Stimulated activated naive B cell treated with anti-CD40 and anti-IgM and Interleukin-4, amounts not matched to agents 10 μg/mL and 1 μg/mL and 100 μg/mL, for 72 hours (primary cell): ENCODE measurements at regions not wholly inside any gene's neighbourhood (a gene's known extent, or its start where the extent isn't known, plus 50 kb on each side); places are given as distances from the start of the nearest gene placed in this dataset.

Experiments used
- ATAC-seq, 2 donors: fragments of 150-1000 bp; cut with Tn5 transposase; replicated peaks; 2 replicates each; pipeline ENCODE4 v1.10.0; 2021; ENCODE audit warnings: moderate library complexity in 1 of 2
- DNase-seq: peaks from one replicate; pipeline ENCODE4 v3.0.0; 2021
- H3K27ac Mint-ChIP-seq: one replicate; pipeline ENCODE4 v1.8.0; 2022; ENCODE audit warnings: mild to moderate bottlenecking, mixed read lengths
- H3K27me3 Mint-ChIP-seq, 2 donors: one replicate each; pipeline ENCODE4 v1.8.0; 2022; ENCODE audit warnings: mixed read lengths in 2 of 2
- H3K36me3 Mint-ChIP-seq, 2 donors: one replicate each; pipeline ENCODE4 v1.8.0; 2022; ENCODE audit warnings: mixed read lengths in 2 of 2, mild to moderate bottlenecking in 1 of 2
- H3K4me1 Mint-ChIP-seq, 2 donors: one replicate each; pipeline ENCODE4 v1.8.0; 2022; ENCODE audit warnings: mixed read lengths in 2 of 2, mild to moderate bottlenecking in 1 of 2
- H3K4me3 Mint-ChIP-seq, 2 donors: one replicate each; pipeline ENCODE4 v1.8.0; 2022; ENCODE audit warnings: mild to moderate bottlenecking in 2 of 2, mixed read lengths in 2 of 2, moderate library complexity in 1 of 2
- H3K9me3 Mint-ChIP-seq, 2 donors: one replicate each; pipeline ENCODE4 v1.8.0; 2022; ENCODE audit warnings: mixed read lengths in 2 of 2, mild to moderate bottlenecking in 1 of 2

DNA sequence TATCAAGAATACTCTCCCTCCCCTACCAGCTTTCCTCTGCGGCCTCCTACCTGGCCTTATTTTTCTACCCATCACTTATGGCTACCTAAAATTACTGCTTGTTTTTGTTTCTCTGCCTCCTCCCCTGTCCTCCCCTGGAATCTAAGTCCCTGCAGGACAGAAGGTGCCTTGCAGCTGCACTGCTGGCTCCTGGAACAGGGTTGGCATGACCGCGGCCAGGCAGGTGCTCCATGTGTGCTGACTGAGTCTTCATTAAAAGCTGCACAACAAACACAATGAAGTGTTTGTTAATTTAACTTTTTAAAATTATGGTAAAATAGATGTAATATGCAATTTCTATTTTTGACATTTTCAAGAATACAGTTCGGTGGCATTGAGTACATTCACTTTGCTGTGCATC, 171.9 kb upstream of the FHL2 start:
- Mint-ChIP-seq H3K4me3 (no peak overlapping the region), H3K27me3 (peaks cover 26 to 27% of the 10 kb centered on the region in 2 donors), H3K9me3 (no peaks in the 10 kb centered on the region), H3K36me3 (no peaks in the 10 kb centered on the region), H3K4me1 (peaks cover 8 to 15% of the 10 kb centered on the region in 2 donors), H3K27ac (no peak overlapping the region)
- ATAC-seq: no peak
- DNase-seq: no peak

GRCh38 chr2:105570326-105570725, 171.5 kb upstream of the FHL2 start:
- Mint-ChIP-seq H3K27ac (no peak overlapping the region), H3K9me3 (no peaks in the 10 kb centered on the region), H3K36me3 (no peaks in the 10 kb centered on the region), H3K4me3 (no peak overlapping the region), H3K27me3 (peaks cover 22 to 23% of the 10 kb centered on the region in 2 donors), H3K4me1 (peaks cover 8 to 13% of the 10 kb centered on the region in 2 donors)
- DNase-seq (no peak), ATAC-seq (no peak)

DNA sequence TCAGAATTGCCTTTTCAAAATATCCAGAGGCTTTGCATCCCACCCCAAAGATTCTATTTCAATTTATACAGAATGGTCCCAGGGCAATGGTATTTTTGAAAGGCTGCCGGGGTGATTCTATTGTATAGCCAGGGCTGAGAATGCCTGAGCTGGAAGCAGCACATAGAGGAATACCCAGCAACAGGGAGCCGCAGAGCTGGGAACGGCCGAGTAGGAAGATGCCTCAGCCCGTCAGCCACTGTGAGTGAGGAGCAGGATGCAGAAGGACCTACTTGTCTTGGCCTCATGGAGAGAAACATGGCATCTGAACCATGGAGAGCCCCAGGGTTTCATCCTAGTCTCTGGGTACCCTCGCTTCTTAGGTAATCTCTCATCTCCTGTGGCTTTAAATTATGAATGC, 170.8 kb upstream of the FHL2 start:
- Mint-ChIP-seq H3K4me1 (peaks cover 8 to 12% of the 10 kb centered on the region in 2 donors), H3K36me3 (no peaks in the 10 kb centered on the region), H3K4me3 (no peak overlapping the region), H3K9me3 (peaks cover 0 to 3% of the 10 kb centered on the region in 2 donors), H3K27ac (no peak overlapping the region), H3K27me3 (peaks cover 18 to 19% of the 10 kb centered on the region in 2 donors)
- no peak for ATAC-seq
- DNase-seq: no peak

- H3K27ac Mint-ChIP-seq: no peak overlapping the region
Observed at GRCh38 chr2:105567996-105568494, 169.2 kb upstream of the FHL2 start.

GRCh38 chr2:105563000-105563719, 164.3 kb upstream of the FHL2 start:
- no peaks in the 10 kb centered on the region for H3K36me3 Mint-ChIP-seq

More at GRCh38 chr2:105567996-105568494, 169.2 kb upstream of the FHL2 start:
- DNase-seq (no peak), ATAC-seq (no peak)
- Mint-ChIP-seq H3K9me3 (peaks cover 0 to 3% of the 10 kb centered on the region in 2 donors), H3K27me3 (peaks cover 16 to 19% of the 10 kb centered on the region in 2 donors), H3K4me1 (peaks cover 8 to 10% of the 10 kb centered on the region in 2 donors), H3K4me3 (no peak overlapping the region), H3K36me3 (no peaks in the 10 kb centered on the region)

DNA sequence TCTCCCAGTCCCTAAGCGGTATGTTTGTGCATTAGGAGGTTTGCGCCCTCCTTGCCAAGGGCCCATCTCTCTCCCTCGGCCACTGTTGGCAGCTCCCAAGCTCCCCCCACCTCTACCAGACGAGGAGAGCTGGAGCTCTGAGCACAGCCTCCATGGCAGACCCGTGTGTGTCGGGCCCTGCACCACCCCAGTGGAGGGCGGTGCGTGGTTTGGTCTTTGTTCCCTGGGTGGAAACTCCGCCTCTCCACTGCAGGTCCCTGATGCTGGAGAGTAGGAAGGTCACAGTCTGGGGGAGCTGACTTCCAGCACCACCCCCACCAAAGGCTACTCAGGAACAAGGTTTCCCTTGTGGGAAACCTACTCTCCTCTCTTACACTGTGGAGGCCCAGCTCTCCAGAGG, 162.6 kb upstream of the FHL2 start:
- Mint-ChIP-seq H3K36me3 (no peaks in the 10 kb centered on the region), H3K27ac (no peak overlapping the region), H3K9me3 (peaks cover 0 to 3% of the 10 kb centered on the region in 2 donors), H3K4me3 (no peak overlapping the region), H3K27me3 (peaks cover 29 to 37% of the 10 kb centered on the region in 2 donors), H3K4me1 (no peaks in the 10 kb centered on the region)
- no peak for DNase-seq
- ATAC-seq: no peak

More at GRCh38 chr2:105563000-105563719, 164.3 kb upstream of the FHL2 start:
- H3K9me3 Mint-ChIP-seq: peaks cover 0 to 3% of the 10 kb centered on the region in 2 donors
- no peaks in the 10 kb centered on the region for H3K4me1 Mint-ChIP-seq
- H3K4me3 Mint-ChIP-seq: no peak overlapping the region
- ATAC-seq (no peak), DNase-seq (no peak)
- peaks cover 18 to 20% of the 10 kb centered on the region in 2 donors for H3K27me3 Mint-ChIP-seq
- no peak overlapping the region for H3K27ac Mint-ChIP-seq

- no peak for DNase-seq
- no peak for ATAC-seq
- peaks cover 0 to 3% of the 10 kb centered on the region in 2 donors for H3K9me3 Mint-ChIP-seq
Observed at GRCh38 chr2:105560157-105560556, 161.3 kb upstream of the FHL2 start.

DNA sequence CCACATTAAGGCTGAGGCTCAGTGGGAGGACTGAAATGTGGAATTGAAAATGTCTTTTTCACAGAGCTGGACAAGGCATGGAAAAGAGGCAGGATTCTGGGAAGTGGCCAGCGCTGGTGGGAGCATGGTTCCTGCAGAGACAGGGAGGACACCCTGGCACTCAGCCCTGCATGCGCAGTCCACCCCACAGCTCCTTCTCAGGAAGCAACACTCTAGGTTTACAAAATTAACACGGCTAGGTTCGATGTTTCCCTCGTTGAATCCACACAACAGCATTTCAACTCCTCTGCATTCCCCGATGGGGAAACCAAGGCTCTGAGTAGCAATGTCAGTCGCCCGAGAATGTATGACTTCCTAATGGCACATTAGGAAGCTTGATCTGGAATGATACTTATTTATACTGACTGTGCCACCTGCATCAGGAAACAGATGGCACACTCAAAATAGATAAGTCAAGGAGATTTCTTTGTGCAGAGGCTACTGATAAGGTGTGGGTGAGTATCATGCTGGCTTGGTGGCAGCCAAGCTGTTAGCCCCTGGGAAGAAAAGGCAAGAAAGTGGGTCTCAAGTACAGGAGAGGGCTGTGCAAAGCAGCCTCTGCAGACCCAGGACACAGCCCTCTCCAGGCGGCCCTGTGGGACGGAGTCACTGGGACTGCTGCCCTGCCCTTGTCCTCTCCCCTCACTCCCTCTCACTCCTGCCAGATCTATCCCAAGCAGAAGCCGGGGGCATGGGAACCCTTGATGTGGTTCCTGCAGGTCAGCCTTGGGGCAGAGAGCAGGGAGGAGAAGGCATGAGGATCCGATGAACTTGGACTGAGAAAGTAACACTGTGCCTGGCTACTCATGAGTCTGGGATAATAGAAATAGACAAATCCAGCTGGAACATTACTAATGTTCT, 158.4 kb upstream of the FHL2 start:
- H3K4me3 Mint-ChIP-seq: no peak overlapping the region
- no peaks in the 10 kb centered on the region for H3K36me3 Mint-ChIP-seq
- DNase-seq (no peak), ATAC-seq (no peak)
- no peaks in the 10 kb centered on the region for H3K4me1 Mint-ChIP-seq
- H3K9me3 Mint-ChIP-seq: no peaks in the 10 kb centered on the region
- peaks cover 40 to 58% of the 10 kb centered on the region in 2 donors for H3K27me3 Mint-ChIP-seq
- H3K27ac Mint-ChIP-seq: no peak overlapping the region

More at GRCh38 chr2:105560157-105560556, 161.3 kb upstream of the FHL2 start:
- Mint-ChIP-seq H3K4me1 (no peaks in the 10 kb centered on the region), H3K27ac (no peak overlapping the region), H3K36me3 (no peaks in the 10 kb centered on the region), H3K27me3 (peaks cover 32 to 41% of the 10 kb centered on the region in 2 donors), H3K4me3 (no peak overlapping the region)

DNA sequence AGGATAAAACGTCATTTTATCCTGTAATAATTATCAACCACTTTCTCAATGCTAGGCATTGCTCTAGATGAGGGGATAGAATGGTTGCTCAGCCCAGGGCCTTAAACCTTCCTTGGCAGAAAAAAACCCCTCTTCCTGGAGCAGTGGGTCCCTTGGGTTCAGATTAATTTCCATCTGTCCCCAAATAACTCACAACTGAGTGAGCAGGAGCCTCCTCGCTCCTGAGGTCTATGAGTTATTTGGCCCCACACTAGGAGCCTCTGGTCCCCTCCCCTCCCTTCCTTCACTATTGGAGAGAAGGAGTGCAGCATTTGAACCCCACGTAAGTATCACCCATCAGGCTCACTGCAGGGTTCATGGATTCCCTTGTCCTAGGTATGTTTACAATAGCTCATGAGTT, 157.5 kb upstream of the FHL2 start:
- Mint-ChIP-seq H3K27me3 (peaks cover 41 to 58% of the 10 kb centered on the region in 2 donors), H3K27ac (no peak overlapping the region), H3K36me3 (no peaks in the 10 kb centered on the region), H3K9me3 (no peaks in the 10 kb centered on the region), H3K4me3 (no peak overlapping the region), H3K4me1 (no peaks in the 10 kb centered on the region)
- ATAC-seq: no peak
- DNase-seq: no peak

DNA sequence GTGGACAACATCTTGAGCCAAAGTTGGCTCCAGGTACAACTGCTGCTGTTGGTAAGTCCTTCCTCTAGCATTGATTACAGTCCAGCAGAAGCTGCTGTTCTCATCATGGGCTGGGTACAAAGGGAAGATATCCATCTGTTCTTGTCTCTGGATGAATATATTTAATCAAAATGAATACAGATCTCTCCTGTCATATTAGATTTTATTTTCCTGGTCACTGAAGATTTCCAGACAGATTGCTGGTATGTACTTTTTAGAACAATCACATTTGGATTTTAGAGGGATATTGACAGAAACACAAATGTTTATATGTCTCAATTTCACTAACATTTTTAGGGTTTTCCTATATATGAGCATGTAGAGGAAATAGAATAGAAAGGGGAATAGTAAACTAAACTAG, 155.4 kb upstream of the FHL2 start:
- no peak overlapping the region for H3K4me3 Mint-ChIP-seq
- no peak overlapping the region for H3K27ac Mint-ChIP-seq
- ATAC-seq (no peak), DNase-seq (no peak)
- no peaks in the 10 kb centered on the region for H3K4me1 Mint-ChIP-seq
- no peaks in the 10 kb centered on the region for H3K36me3 Mint-ChIP-seq
- H3K9me3 Mint-ChIP-seq: no peaks in the 10 kb centered on the region
- peaks cover 37 to 57% of the 10 kb centered on the region in 2 donors for H3K27me3 Mint-ChIP-seq

- Mint-ChIP-seq H3K36me3 (no peaks in the 10 kb centered on the region), H3K4me1 (no peaks in the 10 kb centered on the region), H3K4me3 (no peak overlapping the region), H3K27me3 (peaks cover 31 to 52% of the 10 kb centered on the region in 2 donors), H3K9me3 (no peaks in the 10 kb centered on the region), H3K27ac (no peak overlapping the region)
- ATAC-seq: no peak
- DNase-seq: no peak
Observed at GRCh38 chr2:105553538-105554196, 154.8 kb upstream of the FHL2 start.

GRCh38 chr2:105546628-105546974, 147.8 kb upstream of the FHL2 start:
- ATAC-seq (no peak), DNase-seq (no peak)
- no peaks in the 10 kb centered on the region for H3K36me3 Mint-ChIP-seq
- H3K27ac Mint-ChIP-seq: no peak overlapping the region
- H3K27me3 Mint-ChIP-seq: peaks cover 19 to 21% of the 10 kb centered on the region in 2 donors
- H3K4me3 Mint-ChIP-seq: no peak overlapping the region
- H3K4me1 Mint-ChIP-seq: peaks cover 3 to 5% of the 10 kb centered on the region in 2 donors
- H3K9me3 Mint-ChIP-seq: no peaks in the 10 kb centered on the region

DNA sequence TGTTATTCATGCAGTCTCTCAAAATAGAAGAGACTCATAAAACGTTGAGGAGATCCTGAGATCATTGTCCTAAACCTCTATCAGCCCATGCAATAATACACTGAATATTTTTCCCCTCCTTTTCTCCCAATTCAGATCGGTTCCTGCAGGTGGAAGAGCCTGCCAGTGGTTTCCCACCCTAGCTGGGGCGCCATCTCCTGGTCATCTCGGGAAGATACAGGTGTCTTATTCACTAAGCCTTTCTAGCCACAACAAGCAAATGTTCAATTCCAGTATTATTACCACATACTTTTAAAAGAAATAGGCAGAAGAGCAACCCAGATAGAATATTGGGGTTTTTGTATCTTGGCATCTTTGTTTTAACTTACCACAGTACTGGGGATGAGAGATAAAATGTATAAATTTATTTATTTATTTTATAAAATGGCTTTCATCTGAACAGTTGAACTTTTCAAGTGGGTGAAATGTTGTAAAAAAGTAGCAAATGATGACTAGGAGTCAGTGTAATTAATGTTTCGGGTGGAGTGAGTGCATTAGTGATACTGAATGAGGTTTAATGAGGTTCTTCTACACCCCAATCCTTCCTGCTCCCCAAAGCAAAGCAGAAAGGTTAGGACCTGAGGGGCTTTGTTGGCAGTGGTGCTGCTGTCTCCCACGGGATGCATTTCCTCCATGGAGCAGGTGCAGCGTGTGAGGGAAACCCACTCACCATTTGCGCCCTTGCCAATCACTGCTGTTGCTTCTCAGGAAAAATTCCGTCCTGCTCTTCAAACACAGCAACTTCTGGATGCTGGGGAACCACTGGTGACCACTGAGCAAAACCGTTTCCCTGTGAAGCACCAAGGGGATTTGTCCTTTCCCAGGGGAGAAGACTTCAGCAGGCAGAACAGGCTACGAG, 147.1 kb upstream of the FHL2 start:
- peak; percentile 15 for DNase-seq
- H3K4me1 Mint-ChIP-seq: peaks cover 3 to 5% of the 10 kb centered on the region in 2 donors
- H3K27me3 Mint-ChIP-seq: peaks cover 19 to 21% of the 10 kb centered on the region in 2 donors
- H3K4me3 Mint-ChIP-seq: no peak overlapping the region
- peak; percentile 41 to 43 for ATAC-seq
- no peaks in the 10 kb centered on the region for H3K36me3 Mint-ChIP-seq
- H3K9me3 Mint-ChIP-seq: no peaks in the 10 kb centered on the region
- no peak overlapping the region for H3K27ac Mint-ChIP-seq
